Fibroblast of skin of right quadriceps (primary cell): ENCODE measurements at regions not wholly inside any gene's neighbourhood (a gene's known extent, or its start where the extent isn't known, plus 50 kb on each side); places are given as distances from the start of the nearest gene placed in this dataset.
A peak's percentile ranks its signal among the peaks of the same experiment; 100 is the strongest.

Source experiments
- DNase-seq: peaks from one replicate; pipeline ENCODE4 v3.0.0-alpha.2; 2013

DNA sequence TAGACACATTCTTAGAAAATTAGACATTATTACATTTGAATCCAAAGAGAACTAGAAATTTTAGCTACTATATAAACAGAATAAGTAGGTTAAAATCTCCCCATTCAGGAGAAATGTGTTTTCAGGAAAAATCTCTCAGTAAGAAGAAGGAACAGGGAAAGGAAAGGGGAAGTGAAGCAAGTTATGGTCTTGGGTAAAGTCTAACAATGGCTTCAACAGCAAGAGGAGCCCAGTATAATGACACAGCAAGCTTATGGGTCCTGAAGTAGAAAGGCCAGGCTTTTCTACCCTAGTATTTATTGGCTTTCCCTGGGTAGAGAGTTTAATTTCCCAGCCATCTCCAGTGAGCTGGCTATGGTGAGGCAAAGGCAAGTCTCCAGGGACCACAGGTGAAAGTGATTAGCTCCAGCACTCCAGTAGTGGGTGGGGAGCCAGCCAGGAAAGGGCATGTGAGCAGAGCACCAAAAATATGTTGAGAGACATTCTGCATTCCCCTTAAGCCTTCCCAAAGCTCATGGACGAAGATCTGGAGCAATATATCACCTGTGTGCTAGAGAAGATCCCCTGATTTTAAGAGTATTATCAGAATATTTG, 981.7 kb downstream of the NR2F1-AS1 start:
- DNase-seq = no peak

DNA sequence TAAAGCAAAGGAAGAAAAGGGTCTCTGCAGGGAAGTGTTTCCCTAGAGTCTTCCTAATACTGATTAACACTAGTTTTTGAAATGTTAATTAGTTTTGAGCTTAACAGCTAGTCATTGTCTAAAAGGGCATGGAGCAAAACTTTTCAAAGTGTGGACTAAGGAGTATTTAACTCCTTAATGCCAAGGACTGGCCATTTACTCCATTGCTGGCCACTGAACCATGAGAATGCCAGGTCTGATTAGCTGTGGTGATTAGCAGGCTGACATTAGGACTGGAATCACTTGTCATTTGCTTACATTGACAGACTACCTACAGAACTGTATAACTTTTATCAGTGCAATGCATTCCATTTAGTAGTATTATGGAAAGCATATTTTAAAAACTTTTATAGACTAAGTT, 987.0 kb downstream of the NR2F1-AS1 start:
- no peak for DNase-seq

DNA sequence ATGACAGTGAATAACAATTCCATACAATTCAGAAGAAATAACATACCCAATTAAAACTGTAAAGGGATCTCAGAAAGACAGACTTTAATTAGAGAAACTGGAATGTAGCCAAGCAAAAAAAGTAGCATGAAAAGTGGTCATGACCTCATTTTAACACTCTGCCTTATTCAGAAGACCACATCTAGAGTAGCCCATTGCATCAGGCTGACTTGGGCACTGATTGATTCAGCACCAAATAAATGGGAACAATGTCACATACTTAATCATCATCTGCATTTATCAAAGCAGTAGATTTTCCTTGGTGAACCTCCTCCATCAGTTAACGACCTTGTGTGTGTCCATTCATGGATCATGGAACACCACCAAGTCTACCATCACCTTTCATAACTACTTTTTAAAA, 992.1 kb downstream of the NR2F1-AS1 start:
- DNase-seq = no peak

DNA sequence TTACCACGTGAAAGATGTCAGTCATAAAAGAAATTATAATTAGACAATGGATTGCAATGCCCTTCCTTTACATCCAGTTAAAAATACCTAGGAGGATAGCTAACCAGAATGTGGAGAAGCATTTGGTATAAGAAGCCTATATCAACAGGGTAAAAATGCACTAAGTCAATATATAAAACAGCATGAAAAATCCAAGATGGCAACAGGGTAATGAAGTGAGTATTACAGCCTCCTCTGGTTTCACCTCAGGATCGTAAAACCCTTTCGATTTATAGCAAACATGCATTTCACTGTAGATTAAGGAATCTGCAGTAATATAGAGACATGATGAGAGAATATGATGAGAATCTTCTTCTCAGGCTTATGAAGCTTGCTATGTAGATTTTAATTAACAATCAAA, 999.3 kb downstream of the NR2F1-AS1 start:
- DNase-seq = no peak

DNA sequence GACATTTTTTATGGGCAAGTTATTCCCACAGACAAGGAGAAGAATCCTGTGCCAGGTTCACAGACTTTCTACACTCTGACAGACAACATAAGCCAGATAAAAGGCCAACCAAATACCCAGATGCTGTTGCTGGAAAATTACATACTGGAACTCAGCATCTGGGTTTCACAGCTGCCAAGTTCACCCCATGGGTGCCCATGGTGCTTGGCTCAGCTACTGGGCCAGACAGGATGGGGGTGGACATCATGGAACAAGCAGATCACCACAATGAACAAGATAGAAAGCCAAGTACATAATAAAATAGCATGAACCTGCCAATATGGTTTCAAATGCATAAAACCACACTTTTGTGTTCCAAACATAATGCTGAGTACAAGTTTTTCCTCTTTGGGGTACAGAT, 999.8 kb downstream of the NR2F1-AS1 start:
- DNase-seq = no peak

DNA sequence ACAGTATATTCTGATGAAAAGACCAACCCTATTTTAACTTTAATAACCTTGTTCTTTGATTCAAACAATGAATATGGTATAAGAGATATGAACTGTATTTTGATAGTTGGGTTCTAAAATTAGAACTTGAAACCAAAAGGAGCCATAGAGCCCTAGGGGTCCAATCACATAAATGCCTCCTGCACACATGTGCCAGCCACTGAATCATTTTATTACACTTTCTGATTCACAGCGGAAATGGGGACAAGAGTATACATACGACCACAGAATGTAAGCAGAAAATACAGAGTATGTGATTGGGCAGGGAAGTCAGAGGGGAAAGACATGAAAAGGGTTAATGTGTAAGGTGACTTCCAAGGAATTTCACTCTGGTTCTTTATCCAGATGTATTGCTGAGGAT, 1000.2 kb downstream of the NR2F1-AS1 start:
- peak; percentile 44 for DNase-seq

DNA sequence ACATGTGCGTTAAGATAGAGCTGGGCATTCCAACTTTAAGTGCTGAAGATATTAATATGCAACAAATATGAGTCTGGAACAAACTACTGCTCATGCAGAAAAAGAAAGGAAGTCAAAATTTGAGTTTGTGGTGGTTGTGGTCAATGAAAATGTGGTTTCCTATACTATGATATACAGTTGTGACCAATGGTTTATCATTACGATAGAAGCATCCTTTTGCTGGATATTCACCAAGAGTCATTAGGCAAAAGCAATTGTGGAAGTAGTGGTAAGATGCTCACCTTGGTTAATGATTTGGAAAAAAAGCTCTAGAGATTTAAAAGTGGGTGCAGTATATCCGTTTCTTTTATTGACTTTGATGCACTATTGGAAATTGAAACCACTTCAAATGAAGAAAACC, 1007.0 kb downstream of the NR2F1-AS1 start:
- DNase-seq = no peak

DNA sequence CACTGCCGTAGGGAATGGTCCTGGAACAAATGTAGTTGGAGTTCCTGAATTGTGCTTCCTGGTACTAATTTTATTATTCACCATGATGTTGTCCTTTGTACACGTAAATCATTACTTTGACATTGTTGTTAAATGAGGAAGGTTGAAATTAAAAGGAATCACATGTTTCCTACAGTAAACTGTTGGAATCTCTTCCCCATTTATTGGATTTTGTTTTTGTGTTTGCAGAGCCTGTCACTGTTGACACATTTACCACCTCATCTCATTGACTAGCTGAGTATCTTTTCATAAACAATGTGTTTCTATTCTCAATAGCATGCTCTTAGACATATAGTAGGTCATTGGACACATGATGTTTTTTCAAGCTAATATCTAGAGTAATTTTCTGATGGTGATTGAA, 1012.5 kb downstream of the NR2F1-AS1 start:
- no peak for DNase-seq

DNA sequence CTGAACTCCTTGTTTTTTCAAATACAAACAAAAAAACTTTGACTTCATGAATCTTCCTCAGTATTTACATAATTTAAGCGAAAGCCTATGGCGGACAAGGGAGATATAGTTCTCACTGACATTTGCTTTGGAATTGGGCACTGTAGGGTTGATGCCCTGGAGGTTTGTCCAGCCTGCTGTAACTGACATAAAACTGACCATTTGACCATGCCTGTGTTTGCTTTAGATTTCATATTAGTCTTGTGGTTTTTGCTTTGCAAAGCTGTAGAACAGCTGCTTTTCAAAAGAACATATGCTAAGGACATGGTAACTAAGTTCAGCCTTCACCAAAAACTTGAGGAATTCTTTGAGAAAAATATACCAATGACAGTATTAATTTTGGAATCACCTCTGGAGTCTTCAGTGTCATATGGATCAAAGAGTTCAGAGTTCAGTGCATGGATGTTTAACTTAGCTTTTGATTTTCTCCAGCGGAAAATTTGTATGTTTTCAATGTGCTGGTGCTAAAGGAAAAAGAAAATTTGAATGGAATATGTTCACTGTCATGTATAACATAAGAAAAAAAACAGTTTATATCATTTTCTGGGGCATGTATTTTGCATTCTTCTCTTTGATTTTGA, 1013.1 kb downstream of the NR2F1-AS1 start:
- no peak for DNase-seq

DNA sequence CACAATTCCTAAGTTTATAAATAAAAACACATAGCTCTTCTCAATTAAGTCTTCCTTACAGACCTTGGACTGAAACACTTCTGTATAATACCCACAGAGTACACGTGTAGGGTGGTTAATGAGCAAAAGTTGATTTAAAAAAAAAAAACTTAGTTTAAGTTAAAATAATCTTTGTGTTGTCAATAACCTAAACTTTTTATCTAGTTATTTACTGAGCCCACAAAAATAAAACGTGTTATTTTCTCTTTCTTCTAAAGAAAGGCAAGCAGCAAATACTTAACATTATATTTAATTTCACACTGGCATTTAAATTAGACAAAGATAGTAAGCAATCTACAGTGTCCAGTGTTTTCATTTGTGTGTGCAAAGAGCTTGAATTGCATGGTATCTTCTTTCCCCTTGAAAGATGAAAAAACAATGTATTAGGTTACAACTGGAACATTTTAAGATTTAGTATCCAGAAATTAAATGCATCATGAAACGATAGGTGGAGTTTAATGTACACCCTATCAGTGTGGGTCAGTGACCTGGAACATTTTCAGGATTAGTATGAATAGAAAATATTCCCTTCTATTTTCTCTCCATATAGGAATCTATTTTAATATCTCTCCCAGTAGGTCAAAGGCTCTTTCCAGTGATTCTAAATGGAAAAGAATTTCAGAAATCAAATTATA, 1014.8 kb downstream of the NR2F1-AS1 start:
- DNase-seq = no peak

DNA sequence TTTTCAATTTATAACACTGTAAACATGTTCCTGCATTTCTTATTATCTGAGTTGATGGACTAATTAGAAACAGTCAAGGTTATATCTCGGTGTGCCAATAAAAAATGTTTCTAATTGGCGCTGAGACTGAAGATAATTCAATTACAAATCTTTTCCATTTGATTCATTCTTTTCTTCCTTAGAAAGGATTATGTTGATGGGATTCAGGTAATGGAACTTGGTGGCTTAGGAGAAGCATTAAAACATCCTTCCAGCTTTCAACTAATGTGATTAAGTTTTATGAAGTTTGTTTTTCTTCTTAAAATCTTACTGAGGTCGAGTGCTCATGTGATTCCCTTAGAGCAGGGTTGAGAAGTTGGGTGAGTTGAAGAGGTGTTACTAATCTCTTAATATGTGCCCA, 1015.3 kb downstream of the NR2F1-AS1 start:
- no peak for DNase-seq

DNA sequence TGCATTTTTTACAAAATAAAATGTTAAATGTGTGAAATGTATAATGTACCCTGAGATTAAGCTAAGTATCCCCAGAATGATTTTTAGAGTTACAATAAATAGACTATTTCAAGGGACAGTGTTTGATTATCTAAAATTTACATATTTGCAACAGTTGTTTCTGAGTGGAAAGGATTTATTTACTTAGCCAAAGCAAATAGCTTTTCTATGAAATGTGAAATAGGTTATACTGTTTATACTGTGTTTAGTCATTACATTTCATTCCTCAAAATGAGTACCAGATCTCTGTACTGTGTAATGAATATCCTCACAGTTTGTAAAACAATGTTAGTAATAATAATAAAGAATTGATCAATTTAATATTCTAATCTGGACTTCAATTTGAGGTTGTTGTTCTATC, 1019.0 kb downstream of the NR2F1-AS1 start:
- no peak for DNase-seq

DNA sequence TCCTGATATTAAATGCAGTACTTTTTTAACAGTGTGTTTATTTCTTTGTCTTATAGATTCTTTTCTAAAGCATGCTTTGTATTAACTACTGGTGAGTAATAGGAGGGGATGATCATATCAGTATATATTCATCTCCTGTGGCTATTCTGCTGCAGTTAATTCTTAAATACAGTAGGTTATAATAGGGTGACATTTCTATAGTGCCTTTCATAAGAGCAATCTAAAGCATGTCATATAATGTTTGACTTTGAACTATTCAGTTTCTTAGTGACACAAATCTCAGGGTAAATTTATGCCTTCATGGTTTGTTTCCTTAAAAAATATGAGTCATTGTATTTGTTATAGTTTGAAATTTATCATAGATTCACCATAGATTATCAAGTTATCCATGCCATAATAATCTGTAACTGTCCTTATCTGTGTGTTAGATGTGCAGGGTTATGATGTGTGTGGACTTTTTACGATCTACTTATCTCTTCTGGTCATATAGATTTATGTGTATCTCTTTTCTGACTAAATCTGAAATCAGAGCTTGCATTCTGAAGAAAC, 1019.5 kb downstream of the NR2F1-AS1 start:
- peak; percentile 24 for DNase-seq

DNA sequence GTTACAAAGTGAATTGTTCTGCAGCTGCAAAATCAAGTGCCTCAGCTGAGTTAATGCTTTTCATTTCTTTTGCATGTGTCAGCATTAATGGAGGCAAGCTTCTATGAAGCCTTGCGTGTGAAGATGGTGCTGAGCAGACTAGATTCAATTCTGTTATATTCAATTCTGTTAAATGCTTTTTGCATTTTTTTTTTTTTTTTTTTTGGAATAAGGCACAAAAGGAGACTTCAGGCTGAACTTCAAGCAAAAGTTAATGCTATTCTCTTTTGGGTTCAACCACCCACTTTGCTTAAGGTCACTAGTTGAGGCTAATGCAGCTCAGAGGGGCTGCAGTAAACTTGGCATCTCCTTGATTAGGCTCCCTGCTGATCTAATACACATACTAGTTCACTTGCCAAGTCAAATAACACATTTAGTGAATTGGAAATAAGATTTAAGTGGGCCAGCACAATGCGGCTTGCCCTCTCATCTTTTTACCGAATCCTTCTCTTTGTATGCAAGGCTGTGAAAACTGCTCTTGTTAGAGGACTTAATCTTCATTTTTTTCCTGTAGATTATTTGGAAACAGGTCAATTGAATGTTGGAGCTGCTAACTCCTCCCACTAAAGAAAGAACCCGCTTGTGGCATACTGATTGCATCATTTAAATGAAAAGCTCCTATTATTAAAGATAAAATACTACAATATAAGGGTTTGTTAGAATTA, 1020.2 kb downstream of the NR2F1-AS1 start:
- DNase-seq = peak; percentile 81

DNA sequence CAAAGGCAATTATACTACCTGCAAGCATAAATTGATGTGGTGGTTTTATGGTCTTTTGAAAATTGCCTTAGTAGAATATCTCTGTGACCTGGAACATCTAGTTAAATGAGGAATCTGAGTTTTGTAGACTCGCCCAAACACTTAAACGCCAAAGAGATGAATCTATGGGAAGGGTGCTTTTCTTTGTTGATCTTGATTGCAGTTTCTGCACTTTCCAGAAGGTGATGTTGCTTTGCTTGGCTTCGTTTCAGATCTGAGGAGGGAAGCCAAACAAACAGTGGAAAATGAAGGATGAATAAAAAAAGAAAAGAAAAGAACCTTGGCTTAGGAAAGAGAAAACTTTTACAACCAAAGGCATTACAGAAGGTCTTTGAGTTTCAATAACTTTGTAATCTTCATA, 1021.2 kb downstream of the NR2F1-AS1 start:
- DNase-seq = peak; percentile 56

DNA sequence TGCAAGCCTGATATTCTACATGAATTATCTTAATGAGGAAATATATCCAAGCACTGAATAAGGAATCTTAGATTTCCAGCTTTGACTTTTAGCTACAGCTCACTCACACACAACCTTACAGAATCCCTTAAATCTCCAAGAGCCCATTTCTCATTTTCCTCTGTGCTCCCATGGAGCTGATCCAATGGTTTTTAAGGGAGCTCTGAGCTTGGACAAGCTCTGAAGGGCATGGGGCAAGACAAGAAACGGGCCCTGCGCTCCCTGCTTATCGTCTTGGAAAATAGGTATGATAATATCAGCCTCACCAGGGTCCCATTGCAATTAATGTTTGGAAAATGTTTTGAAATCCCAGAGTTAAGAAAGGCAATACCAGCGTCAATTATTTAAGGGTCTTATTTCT, 1021.7 kb downstream of the NR2F1-AS1 start:
- no peak for DNase-seq

DNA sequence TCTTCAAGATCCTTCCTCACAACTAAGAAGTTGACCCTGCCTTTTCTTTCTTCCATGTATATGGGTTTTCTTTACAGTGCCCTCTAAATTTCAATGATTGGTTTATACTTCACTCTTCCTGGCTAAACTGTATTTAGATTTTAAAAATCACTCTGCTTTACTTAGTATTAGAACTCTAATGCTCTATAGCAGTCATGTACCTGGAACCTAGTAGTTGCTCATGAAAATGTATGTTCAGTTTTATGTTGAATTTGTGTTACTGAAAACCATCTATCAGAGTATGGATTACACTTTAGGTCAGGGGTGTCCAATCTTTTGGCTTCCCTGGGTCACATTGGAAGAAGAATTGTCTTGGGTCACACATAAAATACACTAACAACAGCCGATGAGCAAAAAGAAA, 1024.3 kb downstream of the NR2F1-AS1 start:
- DNase-seq = no peak

DNA sequence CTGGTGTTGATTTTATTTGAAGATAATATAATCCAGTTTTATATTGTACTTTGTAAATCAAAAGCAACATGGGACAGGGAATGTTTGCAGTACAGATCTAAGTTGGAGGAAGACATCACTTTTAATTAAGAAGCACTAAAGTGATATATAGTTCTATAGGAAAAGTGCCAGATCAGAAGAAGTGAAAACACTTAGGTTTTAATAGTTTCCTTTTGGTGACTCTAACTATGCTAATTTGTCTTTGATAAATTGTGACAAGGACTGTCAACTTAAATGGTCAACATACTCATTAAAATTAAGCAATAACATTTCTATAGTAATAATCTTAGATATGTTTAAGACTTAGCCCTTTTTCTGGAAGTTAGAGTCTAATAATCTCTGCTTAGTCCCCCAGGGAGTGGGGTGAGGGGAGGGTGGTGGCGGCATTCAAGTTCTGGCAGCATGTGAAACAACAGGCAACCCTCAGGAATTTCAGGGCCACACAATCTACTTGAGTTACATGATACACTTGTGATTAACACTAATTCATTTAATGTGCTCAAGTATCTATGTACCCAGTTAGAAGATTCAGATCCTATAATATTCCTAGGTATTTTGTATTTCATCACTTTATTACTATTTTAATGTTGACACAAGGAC, 1026.5 kb downstream of the NR2F1-AS1 start:
- no peak for DNase-seq

DNA sequence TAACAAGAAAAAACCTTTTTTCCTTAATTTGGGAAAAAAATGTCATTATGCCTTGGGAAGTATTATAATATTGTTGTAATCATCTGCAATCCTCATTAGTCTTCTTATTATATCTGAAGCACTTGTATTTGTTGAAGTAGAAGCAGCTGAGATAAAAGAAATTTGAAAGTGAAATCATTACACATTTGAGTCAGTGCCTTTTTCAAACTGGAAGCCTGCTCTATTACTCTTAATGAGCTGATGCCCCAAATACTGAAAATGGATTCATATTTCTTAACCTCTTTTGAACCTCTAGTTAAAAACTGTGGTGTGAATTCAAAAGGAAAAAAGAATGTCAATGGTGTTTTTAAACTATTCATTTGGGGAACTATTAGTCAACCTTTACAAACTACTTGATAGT, 1027.7 kb downstream of the NR2F1-AS1 start:
- DNase-seq = no peak

DNA sequence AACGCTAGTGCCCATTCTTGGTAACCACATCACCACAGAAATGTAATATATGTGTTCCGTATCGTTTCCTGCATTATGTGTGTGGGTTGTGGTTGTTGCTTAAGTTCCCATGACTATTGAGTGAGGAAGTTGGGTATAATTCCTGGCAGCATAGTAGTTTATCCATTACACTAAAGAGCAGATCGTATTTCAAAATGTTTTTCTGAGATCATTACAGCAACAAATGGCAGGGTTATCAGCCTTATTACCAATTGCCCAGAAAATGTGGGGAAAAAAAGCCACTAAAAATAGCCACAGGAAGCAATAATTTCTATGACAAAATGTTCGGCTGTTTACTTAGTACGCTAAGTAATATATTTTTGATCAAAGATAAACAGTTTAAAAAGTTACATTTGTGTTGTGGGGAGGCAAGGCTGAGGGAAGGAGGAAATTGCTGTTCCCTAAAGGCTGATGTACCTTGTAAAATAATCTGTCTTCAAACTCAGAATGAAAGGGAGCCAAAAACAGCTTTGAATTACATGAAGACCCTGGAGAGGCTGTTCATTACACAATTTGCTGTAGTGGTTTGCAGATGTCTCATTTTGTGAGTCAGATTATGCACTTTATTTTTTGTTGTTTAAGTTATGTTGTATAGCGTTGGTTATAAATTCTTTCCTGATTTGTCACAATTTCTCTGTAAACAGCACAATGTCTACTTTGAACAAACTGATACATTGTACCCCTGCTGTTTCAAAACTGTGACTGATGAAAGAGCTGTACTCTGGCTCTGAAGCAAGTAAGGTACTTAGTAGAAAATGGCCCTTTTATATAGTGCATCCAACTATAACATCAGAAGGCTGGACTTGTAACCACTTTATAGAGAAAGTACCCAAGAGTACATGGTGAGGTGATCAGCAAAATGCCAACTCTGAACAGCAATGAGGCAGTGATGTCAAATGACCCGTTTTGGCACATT, 1028.5 kb downstream of the NR2F1-AS1 start:
- peak; percentile 99 for DNase-seq

DNA sequence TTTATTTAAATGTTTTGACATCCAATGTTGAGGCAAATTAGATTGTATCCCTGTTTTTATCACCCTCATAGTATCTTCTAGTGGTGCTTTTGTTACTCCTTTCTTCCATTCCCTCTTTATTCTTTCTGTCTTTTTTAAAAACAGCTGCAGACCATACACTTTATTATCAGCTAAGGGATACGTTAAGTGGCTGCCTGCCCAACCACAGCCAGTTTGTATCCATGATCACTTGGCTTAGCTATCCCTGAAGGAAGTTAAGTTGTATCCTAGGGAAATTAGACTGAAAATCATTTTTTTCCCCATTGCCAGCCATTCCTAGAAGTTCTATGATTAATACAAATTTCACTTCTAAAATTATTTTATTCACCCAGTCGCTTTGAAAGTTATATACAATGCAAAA, 1032.7 kb downstream of the NR2F1-AS1 start:
- DNase-seq = peak; percentile 59

DNA sequence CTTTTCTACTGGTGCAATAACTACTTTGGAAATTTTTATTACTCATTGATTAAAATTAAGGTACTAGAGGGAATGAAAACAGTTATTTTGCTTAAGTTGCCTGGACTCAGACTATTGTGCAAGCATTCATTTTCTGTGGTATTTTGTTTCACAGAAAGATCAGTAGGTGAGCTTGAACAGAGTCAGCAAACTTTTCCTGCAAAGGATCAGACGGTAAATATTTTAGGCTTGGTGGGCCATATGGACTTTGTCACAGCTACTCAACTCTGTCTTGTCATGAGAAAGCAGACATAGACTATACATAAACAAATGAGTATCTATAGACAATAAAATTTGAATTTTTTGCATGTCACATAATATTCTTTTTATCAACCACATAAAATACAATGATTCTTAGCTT, 1036.4 kb downstream of the NR2F1-AS1 start:
- peak; percentile 39 for DNase-seq
